NB4 (cell line): ENCODE measurements at regions not wholly inside any gene's neighbourhood (a gene's known extent, or its start where the extent isn't known, plus 50 kb on each side); places are given as distances from the start of the nearest gene placed in this dataset.

Experiments
- CTCF ChIP-seq: IDR thresholded peaks from one replicate; pipeline ENCODE4 v1.5.1; 2012; ENCODE audit warnings: low read depth, low read length
- TF ChIP-seq, protein P1 (sequence below): IDR thresholded peaks from 2 replicates; pipeline ENCODE4 v1.6.1; 2011; ENCODE audit warnings: low read depth, low read length

- TF ChIP-seq, protein P1, sequence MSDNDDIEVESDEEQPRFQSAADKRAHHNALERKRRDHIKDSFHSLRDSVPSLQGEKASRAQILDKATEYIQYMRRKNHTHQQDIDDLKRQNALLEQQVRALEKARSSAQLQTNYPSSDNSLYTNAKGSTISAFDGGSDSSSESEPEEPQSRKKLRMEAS: no peak
- TF ChIP-seq CTCF: no peak
These were observed 323.4 kb downstream of the BTBD3 start for GRCh38 chr20:12241065-12241464.
